Epithelial cell of proximal tubule (primary cell): ENCODE measurements at regions not wholly inside any gene's neighbourhood (a gene's known extent, or its start where the extent isn't known, plus 50 kb on each side); places are given as distances from the start of the nearest gene placed in this dataset.
"Not testable (repeated sequence)": the region's sequence is repeated elsewhere in the genome, so short reads cannot be mapped to it uniquely, and the experiment has no call there.

Experiments used
- DNase-seq: peaks from one replicate; pipeline ENCODE4 v3.0.0-alpha.2; 2011; ENCODE audit warnings: low read depth
- H3K4me3 ChIP-seq: 2 replicates; pipeline ENCODE4 v1.5.1; 2011; ENCODE audit warnings: low read depth, mild to moderate bottlenecking, low read length
- TF ChIP-seq, protein P1 (sequence below): conservative IDR thresholded peaks from 2 replicates; pipeline ENCODE4 v1.5.1; 2012; ENCODE audit warnings: low read depth, mild to moderate bottlenecking, low read length

GRCh38 chr6:57946769-57947091 is 629.3 kb downstream of the PRIM2 start:
- H3K4me3 ChIP-seq, DNase-seq: not testable (repeated sequence)

GRCh38 chr6:57948481-57948880 is 631.1 kb downstream of the PRIM2 start:
- not testable (repeated sequence) for H3K4me3 ChIP-seq

DNA sequence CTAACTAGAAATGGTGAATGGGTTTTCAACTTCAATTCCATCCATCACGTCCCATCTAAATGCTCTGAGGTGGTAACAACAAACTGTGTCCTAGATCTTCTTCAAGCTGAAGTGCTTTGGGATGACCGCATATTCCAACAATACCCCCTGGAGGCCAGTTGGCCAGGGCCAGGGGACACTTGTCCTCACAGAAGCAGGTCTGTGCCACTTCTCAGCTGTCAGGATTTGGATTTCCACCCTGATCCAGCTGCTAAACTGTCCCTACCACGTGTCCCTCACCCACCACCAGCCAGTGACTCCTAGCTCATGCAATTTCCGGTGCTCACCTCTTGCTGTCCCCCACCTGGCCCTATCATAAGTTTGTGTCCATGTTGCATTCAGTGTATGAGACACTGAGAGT is 633.0 kb downstream of the PRIM2 start:
- not testable (repeated sequence) for H3K4me3 ChIP-seq, DNase-seq

More at GRCh38 chr6:57948481-57948880, 631.1 kb downstream of the PRIM2 start:
- DNase-seq = not testable (repeated sequence)

DNA sequence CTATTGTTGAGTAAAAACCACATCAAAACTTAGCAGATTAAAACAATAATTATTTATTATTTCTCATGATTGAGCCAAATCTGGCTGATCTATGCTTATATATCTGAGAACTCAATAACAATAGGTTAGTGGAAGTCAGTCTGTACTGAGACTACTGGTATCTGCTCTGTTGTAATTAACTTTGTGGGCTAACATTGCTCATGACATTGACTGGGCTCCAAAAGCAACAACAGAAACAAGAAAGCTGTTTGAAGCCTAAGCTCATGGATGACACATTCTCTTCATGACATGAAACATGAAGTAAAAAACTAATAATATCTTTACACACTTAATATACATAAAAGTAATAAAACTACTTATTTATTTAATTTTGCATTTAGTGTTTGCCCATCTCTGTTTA is 649.3 kb downstream of the PRIM2 start:
- H3K4me3 ChIP-seq, DNase-seq: not testable (repeated sequence)

GRCh38 chr6:57971956-57972355 is 654.5 kb downstream of the PRIM2 start:
- not testable (repeated sequence) for DNase-seq, H3K4me3 ChIP-seq

- DNase-seq = no peak
- TF ChIP-seq, protein P1, sequence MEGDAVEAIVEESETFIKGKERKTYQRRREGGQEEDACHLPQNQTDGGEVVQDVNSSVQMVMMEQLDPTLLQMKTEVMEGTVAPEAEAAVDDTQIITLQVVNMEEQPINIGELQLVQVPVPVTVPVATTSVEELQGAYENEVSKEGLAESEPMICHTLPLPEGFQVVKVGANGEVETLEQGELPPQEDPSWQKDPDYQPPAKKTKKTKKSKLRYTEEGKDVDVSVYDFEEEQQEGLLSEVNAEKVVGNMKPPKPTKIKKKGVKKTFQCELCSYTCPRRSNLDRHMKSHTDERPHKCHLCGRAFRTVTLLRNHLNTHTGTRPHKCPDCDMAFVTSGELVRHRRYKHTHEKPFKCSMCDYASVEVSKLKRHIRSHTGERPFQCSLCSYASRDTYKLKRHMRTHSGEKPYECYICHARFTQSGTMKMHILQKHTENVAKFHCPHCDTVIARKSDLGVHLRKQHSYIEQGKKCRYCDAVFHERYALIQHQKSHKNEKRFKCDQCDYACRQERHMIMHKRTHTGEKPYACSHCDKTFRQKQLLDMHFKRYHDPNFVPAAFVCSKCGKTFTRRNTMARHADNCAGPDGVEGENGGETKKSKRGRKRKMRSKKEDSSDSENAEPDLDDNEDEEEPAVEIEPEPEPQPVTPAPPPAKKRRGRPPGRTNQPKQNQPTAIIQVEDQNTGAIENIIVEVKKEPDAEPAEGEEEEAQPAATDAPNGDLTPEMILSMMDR = no peak
- no peak overlapping the region for H3K4me3 ChIP-seq
Measured at GRCh38 chr6:57974653-57975052, 657.2 kb downstream of the PRIM2 start.

DNA sequence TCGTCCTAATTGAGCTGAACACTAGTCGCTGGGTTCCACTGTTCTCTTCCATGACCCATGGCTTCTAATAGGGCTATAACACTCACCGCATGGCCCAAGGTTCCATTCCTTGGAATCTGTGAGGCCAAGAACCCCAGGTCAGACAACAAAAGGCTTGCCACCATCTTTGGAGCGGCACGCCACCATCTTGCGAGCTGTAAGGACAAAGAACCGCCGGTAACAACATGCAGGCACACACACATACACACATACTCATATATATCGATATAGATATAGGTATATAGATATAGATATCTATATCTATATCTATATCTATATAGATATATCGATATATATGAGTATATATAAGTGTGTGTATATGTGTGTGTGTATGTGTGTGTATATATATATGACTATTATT is 657.7 kb downstream of the PRIM2 start:
- not testable (repeated sequence) for H3K4me3 ChIP-seq, DNase-seq

- not testable (repeated sequence) for DNase-seq
Measured at GRCh38 chr6:57976371-57976770, 658.9 kb downstream of the PRIM2 start.

GRCh38 chr6:57983603-57984002 is 666.2 kb downstream of the PRIM2 start:
- not testable (repeated sequence) for H3K4me3 ChIP-seq, DNase-seq

More at GRCh38 chr6:57976371-57976770, 658.9 kb downstream of the PRIM2 start:
- not testable (repeated sequence) for H3K4me3 ChIP-seq

GRCh38 chr6:57984575-57984974 is 667.1 kb downstream of the PRIM2 start:
- H3K4me3 ChIP-seq, DNase-seq: not testable (repeated sequence)

GRCh38 chr6:57985734-57986133 is 668.3 kb downstream of the PRIM2 start:
- not testable (repeated sequence) for DNase-seq, H3K4me3 ChIP-seq

GRCh38 chr6:57986584-57986983 is 669.2 kb downstream of the PRIM2 start:
- DNase-seq, H3K4me3 ChIP-seq: not testable (repeated sequence)

- DNase-seq = not testable (repeated sequence)
Measured at GRCh38 chr6:57989520-57990080, 672.2 kb downstream of the PRIM2 start.

GRCh38 chr6:57998858-57999619 is 681.6 kb downstream of the PRIM2 start:
- DNase-seq, H3K4me3 ChIP-seq: not testable (repeated sequence)

More at GRCh38 chr6:57989520-57990080, 672.2 kb downstream of the PRIM2 start:
- not testable (repeated sequence) for H3K4me3 ChIP-seq

GRCh38 chr6:58000233-58000632 is 682.8 kb downstream of the PRIM2 start:
- H3K4me3 ChIP-seq, DNase-seq: not testable (repeated sequence)
